Hematopoietic multipotent progenitor cell treated with erythropoietin and hydrocortisone succinate and interleukin-3 and kit ligand, for 8 days (in vitro differentiated cells): ENCODE measurements at regions not wholly inside any gene's neighbourhood (a gene's known extent, or its start where the extent isn't known, plus 50 kb on each side); places are given as distances from the start of the nearest gene placed in this dataset.
"Not testable (repeated sequence)": the region's sequence is repeated elsewhere in the genome, so short reads cannot be mapped to it uniquely, and the experiment has no call there.

Experiments
- DNase-seq: peaks from one replicate; pipeline ENCODE4 v3.0.0-alpha.2; 2015

GRCh38 chrX:27136325-27136724 lies 326.8 kb downstream of the PPP4R3C start:
- DNase-seq, result no peak

DNA sequence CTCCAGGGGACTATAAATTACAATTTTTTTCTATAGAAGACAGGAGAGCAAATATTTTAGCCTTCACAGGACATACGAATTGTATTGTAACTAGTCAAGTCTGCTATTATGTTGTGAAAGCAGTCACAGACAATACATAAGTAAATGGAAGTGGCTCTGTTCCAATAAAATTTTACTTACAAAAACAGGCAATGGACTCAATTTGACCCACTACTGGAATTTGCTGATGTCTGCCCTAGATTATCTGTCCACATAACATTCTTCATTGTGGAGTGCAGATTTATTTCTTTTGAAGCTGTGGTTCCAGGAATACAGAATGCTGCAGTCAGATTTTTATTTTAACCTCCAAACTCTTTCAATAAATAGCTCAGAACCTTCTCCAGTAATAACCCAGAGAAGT lies 330.3 kb downstream of the PPP4R3C start:
- no peak for DNase-seq

DNA sequence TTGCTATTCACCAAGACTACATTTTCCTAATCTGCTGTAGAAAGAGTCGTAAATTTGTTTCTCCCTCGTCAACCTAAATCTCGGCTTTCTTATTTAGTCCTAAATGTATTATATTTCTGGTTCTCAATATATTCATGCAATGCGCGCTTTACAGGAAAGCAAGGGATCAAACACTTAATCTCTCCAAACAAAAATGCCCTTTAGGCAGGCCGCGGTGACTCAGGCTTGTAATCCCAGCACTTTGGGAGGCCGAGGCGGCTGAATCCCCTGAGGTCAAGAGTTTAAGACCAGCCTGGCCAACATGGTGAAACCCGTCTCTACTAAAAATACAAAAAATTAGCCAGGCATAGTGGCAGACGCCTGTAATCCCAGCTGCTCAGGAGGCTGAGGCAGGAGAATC lies 376.0 kb downstream of the PPP4R3C start:
- DNase-seq, result not testable (repeated sequence)

DNA sequence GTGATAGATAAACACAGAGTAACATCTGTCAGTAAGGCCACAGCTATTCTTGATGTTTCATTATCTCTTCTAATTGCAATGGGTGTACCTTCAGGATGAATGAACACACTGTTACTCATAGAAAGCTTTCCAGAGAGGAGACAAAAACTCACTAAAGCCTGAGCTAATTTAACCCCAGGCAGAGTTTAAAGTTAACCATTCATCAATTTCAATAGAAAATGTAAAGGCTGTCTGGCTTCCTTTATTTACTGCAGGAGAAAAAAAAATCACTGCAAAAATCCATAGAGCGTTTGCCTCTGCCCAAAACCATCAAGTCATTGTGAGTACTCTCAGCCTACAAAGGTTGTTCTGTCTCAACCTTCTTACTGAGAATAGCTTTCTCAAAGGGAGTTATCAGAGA lies 376.9 kb downstream of the PPP4R3C start:
- DNase-seq, result no peak

DNA sequence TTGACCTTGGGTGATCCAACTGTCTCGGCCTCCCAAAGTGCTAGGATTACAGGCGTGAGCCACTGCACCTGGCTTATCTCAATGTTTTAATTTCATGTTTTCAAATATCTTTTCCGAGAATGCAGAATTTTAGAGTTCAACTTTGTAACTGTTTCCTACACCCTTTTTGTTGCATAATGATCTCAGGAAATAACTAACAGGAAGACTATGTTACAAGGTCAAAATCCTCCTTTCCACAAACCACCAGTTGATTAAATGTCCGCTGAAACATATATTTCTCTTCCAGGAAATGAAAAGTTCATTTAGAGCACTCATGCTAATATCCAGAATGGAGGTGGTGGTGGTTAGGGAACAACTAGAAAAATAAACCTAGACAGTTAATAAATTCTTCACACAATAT lies 377.8 kb downstream of the PPP4R3C start:
- no peak for DNase-seq

GRCh38 chrX:27078371-27078770 lies 384.8 kb downstream of the PPP4R3C start:
- DNase-seq, result no peak

GRCh38 chrX:27057883-27058282 lies 405.3 kb downstream of the PPP4R3C start:
- no peak for DNase-seq

DNA sequence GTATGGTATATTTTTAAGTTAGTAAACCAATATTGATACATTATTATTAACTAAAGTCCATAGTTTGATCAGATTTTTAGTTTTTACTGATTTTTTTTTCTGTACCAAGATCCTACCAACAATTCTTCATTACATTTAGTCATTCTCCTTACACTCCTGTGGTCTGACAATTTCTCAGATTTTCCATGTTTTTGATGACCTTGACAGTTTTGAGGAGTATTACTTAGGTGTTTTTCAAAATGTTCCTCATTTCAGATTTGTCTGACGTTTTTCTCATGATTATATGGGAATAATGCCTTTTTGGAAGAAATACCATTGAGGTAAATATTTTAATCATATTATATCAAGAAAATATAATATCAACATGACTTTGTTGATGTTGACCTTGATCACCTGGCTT lies 423.8 kb downstream of the PPP4R3C start:
- DNase-seq, result no peak

- DNase-seq, result no peak
Measured at GRCh38 chrX:27008486-27008885, 454.7 kb downstream of the PPP4R3C start.

- no peak for DNase-seq
Measured at GRCh38 chrX:26999634-27000033, 463.5 kb downstream of the PPP4R3C start.

DNA sequence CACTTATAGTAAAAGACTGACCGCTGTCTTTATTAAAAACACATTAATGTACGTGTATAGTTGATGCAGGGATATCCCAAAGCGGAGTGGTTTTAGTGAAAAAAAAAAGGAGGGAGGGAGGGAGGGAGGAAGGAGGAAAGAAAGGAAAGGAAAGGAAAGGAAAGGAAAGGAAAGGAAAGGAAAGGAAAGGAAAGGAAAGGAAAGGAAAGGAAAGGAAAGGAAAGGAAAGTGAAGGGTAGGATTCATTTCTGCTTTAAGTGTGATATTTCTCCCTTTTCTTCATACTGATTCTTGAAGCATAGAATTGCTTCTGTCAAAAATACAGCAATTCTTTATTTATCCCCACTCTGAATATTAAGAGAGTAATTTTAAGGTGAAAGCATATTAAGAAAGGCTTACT lies 504.9 kb downstream of the PPP4R3C start:
- no peak for DNase-seq

DNA sequence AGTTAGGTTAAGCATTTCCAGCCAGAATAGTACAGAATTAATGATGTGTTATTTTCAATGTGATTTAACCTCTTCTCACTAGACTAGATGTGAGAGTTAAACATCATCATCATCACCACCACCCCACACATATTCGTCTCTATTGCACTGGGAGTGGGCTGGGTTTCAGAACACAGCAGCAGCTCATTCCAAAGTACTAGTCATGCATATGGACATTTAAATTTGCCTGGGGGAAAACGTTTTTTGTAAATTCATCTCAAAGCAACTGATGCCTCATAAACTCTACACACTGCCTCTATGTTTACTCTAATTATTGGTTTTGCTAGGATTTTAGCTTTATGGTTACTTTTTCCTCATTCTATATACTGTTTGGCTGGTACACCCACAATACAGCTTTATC lies 509.1 kb downstream of the PPP4R3C start:
- no peak for DNase-seq

- no peak for DNase-seq
Measured at GRCh38 chrX:26952213-26952612, 510.9 kb downstream of the PPP4R3C start.

DNA sequence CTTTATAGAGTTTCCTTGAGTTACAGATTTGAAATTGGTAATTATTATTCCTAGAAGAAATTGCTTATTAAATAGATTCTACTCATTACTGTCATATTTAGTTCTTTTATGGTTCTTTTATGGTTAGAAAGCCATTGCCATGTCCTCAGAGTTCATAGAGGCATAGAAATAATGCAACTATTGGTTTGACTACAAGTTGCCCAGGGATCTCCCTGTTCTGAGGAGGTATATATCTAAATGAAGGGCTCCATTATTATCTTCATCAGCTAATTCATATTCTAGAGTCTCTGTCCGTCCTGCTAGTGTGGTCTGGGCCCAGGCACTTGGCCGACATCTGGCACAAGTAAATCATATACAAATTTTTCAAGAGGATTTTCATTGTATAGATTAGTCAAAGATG lies 535.7 kb downstream of the PPP4R3C start:
- DNase-seq, result no peak

GRCh38 chrX:26925088-26925487 lies 538.1 kb downstream of the PPP4R3C start:
- DNase-seq, result no peak

DNA sequence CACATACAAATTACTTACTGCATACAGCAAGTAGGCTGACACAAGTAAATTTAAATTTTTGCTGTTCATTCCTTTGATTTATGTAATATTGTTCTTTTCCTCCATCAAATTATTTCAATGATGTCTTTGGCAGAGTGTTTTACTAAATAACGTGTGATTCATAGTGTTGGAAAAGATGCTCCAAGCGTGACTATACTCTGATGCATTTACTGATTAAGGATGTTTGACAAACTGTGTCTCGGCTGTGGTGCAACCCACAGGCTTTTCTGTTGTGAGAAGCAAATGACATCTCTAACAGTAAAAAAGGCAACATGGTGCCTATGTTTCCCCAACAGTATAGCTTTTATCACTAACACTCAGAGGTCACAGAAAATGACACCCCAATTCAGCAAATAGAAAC lies 540.9 kb downstream of the PPP4R3C start:
- DNase-seq, result no peak

GRCh38 chrX:26918631-26919030 lies 544.5 kb downstream of the PPP4R3C start:
- peak; percentile 19 for DNase-seq

GRCh38 chrX:26916991-26917390 lies 546.1 kb downstream of the PPP4R3C start:
- DNase-seq, result no peak

DNA sequence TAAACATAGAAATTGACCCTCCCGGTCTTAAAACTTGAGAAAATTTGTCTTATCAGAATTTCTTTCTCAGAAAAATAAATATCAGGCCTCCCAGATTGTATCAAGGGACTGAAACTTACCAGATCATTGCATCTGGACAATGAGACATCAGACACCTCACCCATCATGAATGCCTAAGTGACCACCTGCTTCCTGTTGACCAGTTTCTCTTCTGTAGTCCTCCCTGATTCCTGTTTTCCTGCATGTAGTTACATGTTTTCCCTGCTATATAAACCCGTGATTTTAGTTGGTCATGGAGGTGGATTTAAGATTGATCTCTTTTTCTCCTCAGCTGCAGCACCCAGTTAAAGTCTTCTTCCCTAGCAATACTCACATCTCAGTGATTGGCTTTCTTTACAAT lies 548.1 kb downstream of the PPP4R3C start:
- DNase-seq, result no peak

DNA sequence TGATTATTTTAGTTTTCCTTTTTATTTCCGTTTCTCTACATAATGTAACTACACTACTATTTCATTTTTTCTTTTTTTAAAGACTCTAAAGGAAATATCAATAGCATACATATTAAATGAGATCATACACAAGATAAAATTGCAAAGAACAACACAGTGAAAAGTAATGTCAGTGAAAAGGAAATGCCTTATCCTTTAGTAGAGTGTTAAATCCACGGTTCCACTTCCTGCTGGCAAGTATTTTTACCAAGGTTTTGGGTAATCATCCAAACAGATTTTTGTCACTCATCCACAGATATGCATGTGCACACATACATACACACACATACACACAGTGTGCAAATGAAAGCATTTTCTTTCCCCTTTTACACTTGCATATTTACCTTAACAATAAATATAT lies 548.9 kb downstream of the PPP4R3C start:
- DNase-seq, result no peak

DNA sequence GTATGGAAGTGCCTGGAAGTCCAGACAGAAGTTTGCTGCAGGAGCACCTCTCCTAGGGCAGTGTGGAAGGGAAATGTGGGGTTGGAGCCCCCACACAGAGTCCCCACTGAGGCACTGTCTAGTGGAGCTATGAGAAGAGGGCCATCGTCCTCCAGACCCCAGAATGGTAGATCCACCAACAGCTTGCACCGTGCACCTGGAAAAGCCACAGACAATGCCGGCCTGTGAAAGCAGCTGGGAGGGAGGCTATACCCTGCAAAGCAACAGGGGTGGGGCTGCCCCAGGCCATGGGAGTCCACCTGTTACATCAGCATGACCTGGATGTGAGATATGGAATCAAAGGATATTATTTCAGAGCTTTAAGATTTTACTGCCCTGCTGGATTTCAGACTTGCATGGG lies 551.4 kb downstream of the PPP4R3C start:
- DNase-seq, result not testable (repeated sequence)

- DNase-seq, result no peak
Measured at GRCh38 chrX:26909728-26910127, 553.4 kb downstream of the PPP4R3C start.

DNA sequence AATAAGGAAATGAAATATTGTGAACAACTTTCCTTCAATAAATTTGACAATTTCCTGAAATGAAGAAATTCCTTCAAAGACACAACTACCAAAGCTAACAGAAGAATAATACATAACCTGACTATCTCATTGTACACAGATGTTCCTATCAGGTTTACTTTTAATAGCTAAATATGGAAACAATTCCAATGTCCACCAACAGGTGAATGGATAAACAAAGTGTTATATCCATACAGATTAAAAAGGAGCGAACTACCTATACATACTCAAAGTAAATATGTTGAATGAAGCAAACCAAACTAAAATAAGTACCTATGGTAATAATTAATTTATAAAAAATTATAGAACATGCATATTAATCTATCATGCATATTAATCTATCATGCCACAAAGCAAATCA lies 554.9 kb downstream of the PPP4R3C start:
- no peak for DNase-seq

- no peak for DNase-seq
Measured at GRCh38 chrX:26889574-26889973, 573.6 kb downstream of the PPP4R3C start.

DNA sequence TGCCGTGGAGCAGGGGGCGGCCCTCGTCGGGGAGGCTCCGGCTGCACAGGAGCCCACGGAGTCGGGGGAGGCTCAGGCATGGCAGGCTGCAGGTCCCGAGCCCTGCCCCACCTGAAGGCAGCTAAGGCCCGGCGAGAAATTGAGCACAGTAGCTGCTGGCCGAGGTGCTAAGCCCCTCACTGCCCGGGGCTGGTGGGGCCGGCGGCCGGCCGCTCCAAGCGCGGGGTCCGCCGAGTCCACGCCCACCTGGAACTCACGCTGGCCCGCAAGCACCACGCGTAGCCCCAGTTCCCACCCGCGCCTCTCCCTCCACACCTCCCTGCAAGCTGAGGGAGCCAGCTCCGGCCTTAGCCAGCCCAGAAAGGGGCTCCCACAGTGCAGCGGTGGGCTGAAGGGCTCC lies 589.4 kb downstream of the PPP4R3C start:
- DNase-seq, result no peak

- DNase-seq, result no peak
Measured at GRCh38 chrX:26871967-26872366, 591.2 kb downstream of the PPP4R3C start.
